ENCODE measurements at regions not wholly inside any gene's neighbourhood (a gene's known extent, or its start where the extent isn't known, plus 50 kb on each side); places are given as distances from the start of the nearest gene placed in this dataset.

DNA sequence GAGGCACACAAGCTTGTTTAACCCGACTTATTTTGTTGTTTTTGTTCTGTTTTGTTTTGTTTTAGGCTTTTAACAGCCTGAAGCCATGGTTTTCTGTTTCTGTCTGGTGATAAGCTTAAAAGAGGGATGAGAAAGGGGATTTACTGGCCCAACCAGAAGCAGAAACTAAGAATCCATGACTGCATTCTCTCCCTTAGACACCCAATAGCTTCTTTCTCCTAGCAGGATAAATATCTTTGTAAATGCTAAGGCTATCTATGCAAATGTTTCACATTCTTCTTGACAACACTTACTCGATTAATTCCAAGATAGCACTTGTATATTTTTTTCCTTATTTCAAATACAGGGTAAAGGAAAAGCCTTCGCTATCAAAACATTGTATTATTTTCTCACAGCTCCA is 53.7 kb upstream of the SMAD1 start:
- no peak for DNase-seq

DNA sequence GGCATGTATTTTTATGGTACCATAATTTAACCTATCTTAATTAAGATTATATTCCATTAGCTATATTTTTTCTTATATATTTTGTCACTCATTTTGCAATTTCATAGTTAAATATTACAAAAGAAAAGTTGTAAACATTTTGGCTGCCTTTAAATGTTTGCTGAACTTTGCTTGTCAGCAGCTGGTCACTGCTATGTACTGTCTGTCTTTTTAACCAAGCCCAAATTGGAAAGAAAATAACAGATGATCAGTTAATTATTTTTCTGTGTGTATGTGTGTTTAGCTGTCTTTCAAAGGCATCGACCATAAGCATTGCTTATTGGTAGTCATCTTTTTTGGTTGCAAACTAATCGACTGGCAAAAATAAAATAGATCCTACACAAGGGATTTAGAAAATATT is 54.4 kb upstream of the SMAD1 start:
- DNase-seq: no peak

DNA sequence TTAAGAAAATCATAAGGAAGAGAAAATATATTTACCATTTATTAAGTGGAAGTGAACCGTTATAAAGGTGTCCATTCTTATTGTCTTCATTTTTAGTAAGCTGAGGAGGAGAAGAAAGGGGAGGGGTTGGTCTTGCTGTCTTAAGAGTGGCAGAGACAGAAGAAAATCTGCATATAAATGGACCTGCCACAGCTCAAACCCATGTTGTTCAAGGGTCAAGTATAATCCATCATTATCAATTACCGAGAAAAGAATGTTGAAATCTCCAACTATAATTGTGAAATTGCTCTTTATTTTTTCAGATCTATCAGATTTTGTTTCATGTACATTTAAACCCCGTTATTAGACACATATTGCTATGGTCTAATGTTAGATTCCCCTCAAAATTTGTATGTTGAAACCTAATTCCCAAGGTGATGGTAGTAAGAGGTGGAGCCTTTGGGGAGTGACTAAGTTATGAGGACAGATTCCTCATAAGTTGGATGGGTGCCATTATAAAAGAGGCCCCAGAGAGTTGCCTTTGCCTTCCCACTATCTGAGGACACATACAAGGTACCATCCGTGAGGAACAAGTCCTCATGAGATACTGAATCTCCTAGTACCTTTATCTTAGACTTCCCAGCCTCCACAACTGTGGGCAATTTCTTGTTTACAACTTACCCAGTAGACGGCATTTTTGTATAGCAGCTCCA is 58.5 kb upstream of the SMAD1 start:
- DNase-seq: no peak

DNA sequence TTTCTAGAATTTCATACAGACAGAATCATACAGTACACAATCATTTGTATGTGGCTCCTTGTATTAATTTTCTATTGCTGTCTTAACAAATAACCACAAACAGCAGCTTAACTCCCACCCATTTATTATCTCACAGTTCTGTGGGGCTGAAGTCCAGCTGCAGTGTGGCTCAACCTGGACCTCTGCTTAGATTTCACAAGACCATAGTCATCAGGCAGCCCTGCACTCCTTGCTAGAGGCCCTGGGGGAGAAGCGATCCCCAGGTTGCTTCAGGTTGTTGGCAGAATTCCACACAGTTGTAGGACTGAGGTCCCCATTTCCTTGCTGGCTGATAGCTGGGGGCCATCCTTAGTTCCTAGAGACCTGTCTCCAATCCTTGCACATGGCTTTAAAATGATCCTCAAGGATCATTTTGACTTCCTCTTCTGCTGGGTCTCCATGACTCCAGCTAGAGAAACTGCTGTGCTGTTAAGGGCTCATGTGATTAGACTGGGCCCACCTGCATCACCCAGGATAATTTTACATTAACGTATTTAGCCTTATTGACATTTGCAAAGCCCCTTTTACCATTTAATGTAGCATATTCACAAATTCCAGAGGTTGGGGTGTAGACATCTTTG is 60.9 kb upstream of the SMAD1 start:
- DNase-seq: no peak

DNA sequence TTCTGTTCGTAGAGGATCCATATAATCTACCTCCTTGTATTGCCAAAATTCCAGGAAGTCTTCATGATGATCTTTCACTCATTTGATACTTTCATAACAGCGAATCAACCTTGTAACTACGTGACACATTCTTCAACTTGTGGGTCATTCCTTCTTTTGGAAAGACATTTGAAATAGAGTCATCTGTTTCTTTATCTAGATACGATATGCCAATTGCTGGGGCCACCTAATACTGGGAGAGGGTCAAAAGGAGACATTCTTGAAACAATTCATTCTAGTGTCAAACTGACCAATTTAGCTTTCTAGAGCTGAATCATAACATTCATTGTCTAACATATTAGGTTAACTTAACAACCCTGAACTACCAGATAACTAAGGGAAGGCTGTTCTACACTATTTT is 62.9 kb upstream of the SMAD1 start:
- DNase-seq: no peak

DNA sequence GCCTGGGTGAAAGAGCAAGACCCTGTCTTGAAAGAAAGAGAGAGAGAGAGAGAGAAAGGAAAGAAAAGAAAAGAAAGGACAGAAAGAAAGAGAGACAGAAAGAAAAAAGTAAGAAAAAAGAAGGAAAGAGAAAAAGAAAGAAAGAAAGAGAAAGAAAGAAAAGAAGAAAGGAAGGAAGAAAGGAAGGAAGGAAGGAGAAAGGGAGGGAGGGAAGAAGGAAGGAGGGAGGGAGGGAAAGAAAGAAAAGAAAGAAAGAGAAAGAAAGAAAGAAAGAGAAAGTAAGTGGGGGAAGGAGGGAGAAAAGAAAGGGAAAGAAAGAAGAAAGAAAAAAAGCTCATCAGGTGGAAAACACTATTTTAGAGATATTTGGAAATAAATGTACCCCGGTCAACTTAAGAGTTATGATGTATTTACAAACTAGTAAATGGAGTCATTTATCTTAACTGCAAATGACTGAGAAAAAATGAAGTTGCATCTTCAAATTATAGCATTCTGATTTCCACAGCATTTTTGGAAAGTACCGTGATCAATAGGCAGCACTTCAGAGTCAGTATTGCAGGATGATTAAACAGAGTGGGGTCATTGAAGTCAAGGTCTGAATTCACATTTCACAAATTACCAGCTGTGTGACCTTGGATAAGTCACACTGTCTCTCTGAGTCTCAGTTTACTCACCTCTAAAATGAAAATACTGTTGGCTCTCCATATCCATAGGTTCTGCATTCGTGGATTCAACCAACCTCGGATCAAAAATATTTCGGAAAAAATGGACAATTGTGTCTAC is 64.1 kb upstream of the SMAD1 start:
- no peak for DNase-seq

DNA sequence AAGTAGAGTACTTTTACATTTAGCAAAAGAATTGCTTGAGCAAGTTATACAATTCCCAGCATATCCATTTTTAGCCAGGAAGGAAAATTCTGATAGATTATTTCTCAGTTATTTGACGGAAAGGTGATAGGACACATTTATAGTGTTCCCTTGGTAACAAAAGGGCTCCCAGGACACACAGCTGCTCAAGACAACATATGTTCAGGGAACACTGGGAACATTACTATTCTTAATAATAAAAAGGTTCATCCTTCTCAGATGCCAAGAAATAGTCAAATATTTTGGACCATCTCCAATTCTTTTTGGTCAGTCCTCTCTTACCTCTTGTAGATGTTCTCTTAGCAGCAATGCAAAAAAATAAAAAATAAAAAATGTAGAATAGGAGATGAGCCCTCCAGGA is 66.8 kb upstream of the SMAD1 start:
- DNase-seq: no peak

DNA sequence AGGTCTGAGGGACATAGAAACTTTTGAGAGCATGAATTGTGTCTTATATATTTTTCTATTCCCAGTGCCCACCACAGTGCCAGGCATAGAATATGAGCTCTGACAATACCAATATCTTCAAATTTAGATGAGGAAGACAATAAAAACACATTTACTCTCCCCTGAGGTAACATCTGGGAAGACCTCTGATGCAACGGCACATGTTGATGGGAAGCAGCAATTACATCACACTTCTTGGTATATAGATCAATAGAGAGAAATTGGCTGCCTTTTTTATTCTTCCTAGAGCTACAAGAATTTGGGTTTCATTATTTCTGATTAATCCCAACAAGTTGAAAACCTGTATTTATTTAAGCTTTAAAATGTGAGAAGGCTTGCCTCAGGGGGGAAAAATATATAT is 67.4 kb upstream of the SMAD1 start:
- DNase-seq: no peak

DNA sequence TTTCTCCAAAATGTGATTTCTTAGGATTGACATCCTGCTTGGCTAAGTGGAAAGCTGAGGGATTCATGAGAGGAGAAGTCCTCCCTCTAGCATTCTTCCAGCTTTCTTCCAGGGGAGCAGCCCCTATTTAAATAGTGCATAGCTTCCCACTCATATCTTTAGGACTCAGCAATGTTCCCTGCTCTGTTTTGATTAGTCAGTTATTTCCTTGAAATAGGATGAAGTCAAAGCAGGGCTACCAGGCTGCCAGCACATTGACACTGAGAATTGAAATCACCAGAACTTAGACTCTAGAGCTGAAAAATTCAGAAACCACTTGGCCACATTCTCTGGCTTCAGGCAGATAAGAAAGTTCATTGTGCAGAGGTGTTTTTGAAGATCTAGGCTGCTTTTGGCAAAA is 74.7 kb upstream of the SMAD1 start:
- DNase-seq: no peak

DNA sequence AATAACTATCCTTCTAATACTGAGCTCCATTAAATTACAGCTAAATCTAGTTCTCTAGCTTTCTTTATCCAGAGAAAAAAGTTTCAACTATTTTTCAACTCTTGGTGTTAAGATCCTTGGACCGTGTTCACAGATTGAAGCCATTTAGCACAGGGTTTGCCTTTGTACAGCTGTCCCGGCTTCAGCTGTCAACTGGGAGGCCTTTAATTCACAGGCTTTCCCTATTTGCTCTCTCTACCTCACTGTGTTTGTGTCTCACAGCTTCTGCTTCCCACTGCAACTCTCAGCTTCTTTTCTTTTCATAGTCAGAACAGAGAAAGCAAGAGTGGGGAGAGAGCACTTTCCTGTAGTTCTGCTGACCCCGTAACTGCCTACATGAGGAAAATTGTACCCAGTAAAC is 76.9 kb upstream of the SMAD1 start:
- no peak for DNase-seq

GRCh38 chr4:145396581-145396980 is 85.1 kb upstream of the SMAD1 start:
- no peak for DNase-seq

DNA sequence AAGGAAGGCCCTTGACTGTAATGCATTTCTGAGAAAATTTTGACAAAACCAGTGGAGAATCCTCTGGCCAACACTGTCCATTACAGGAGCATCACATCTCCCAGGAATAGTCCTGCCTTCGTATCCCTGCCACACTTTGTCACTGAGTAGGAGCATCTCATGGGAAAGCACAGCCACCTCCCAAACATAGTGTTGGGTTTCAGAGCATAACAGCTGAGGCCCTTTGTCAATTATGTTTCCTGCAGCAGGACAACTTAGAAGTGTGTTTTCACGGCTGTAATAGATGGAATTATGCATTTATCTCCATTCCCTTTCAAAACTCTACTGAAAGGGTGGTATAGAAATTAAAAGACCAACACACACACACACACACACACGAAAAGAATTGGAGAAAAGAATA is 91.1 kb upstream of the SMAD1 start:
- DNase-seq: no peak

DNA sequence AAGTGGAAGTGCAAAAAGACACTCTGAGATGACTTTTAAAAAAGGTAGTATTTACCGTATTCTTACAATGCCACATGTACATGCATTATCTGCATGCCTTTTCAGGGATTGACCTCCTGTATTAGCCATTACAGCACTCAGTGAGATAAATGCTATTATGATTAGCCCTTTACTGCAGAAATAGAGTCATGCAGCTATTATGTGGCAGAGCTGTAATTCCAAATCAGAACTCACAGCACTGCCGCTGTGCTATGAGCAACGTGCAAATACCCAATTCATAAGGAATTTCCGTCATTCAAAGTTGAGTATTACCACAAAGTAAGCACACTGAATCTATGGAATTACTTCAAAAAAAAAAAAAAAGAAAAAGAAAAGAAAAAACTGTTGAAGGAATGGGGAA is 92.1 kb upstream of the SMAD1 start:
- DNase-seq: no peak

DNA sequence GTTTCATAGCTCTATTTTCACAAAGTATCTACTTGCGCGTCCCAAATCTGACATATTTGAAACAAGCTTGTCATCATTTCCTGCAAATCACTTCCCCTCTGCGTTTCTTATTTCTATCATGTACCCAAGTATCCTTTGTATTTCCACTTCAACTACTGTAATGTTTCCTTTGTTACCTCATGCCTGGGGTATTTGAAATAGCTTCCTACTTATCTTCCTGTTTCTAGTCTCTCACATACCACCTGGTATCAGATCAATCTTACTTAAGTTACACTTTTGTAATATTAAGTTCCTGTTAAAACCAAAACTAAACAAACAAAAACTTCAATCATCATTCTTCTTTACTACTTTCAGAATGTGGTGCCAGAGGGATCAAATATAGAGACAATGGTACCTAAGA is 93.6 kb upstream of the SMAD1 start:
- DNase-seq: no peak

DNA sequence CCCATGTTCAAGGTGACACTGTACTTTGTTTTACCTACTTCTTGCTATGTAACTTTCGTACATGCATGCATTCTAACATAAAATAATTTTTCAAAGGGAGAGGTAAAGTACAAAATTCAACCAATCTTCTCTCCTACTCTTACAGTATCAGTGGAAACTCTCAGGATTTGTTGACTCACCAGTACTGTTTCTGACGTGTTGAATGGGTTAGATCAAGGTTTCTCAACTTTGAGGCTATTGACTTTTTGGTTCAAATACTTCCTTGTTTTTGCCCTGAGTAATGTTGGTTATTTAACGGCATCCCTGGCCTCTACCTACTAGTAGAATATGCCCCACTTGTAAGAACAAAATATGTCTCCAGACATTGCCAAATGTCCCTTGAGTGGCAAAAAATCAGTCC is 94.6 kb upstream of the SMAD1 start:
- DNase-seq: no peak

GRCh38 chr4:145381163-145381562 is 100.5 kb upstream of the SMAD1 start:
- DNase-seq: no peak

- DNase-seq: no peak
These were observed 101.5 kb upstream of the SMAD1 start for GRCh38 chr4:145380123-145380522.

DNA sequence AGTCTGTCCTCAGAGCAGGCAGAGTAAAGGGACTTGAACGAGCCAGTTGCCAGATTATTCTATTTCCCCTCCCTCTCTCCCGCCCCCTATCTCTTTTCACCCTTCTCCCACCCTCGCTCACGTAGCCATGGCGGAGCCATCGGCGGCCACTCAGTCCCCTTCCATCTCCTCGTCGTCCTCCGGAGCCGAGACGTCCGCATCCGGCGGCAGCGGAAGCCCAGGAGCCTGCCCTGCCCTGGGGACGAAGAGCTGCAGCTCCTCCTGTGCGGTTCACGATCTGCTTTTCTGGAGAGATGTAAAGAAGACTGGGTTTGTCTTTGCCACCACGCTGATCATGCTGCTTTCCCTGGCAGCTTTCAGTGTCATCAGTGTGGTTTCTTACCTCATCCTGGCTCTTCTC is 106.2 kb upstream of the SMAD1 start:
- no peak for DNase-seq

- DNase-seq: no peak
These were observed 129.1 kb upstream of the SMAD1 start for GRCh38 chr4:145352438-145353145.

DNA sequence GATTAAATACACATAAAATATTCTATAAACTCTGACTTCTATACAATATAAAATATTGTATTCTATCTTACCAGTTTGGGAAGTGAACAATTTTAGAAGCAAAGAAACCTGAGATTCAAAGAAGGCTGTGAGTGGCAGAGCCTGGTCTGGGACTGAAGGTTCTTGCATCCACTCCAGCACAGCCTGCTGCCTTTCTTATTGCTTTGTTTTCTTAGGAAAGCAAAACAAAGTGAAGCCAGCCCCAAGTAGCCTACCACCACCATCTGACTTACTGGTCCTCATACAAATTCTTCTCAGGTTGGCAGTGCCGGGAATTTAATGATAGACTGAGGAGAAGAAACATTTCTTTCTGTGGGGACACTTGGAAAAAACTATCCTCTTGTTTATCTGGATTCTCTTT is 129.7 kb upstream of the SMAD1 start:
- DNase-seq: no peak

- no peak for DNase-seq
These were observed 130.5 kb upstream of the SMAD1 start for GRCh38 chr4:145351162-145351561.

- no peak for DNase-seq
These were observed 133.4 kb upstream of the SMAD1 start for GRCh38 chr4:145348291-145348690.

- no peak for DNase-seq
These were observed 134.0 kb upstream of the SMAD1 start for GRCh38 chr4:145347684-145348083.

DNA sequence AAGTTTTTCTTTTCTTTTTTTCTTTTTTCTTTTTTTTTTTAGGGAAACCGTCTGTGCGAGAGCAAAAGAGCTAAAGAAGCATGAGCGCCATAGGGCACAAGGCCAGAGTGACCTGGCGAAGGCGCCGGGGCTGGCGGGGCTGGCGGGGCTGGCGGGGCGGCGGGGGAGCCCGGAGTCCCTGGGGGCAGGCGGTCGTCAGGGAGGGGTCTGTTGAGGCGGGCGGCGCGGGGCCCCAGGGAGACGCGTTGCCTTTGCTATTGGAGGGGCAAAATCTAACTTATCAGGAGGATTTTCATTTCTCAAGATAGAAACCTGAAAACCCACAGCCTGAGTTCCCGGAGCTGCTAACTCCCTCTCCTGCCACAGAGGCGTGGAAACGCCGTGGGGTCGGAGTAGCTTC is 135.6 kb upstream of the SMAD1 start:
- DNase-seq: no peak

All from stimulated activated naive CD4-positive, alpha-beta T cell treated with Interleukin-2 at 50 U/mL for 16 hours (primary cell).